ENCODE measurements at regions not wholly inside any gene's neighbourhood (a gene's known extent, or its start where the extent isn't known, plus 50 kb on each side); places are given as distances from the start of the nearest gene placed in this dataset.
"Not testable (repeated sequence)": the region's sequence is repeated elsewhere in the genome, so short reads cannot be mapped to it uniquely, and the experiment has no call there.

GRCh38 chr18:11489266-11489899, 120.0 kb upstream of the SLC35G4 start:
- no peak overlapping the region for H3K4me3 ChIP-seq (ENCODE audit: low read length)
- no peak for DNase-seq (ENCODE audit: low read depth)
- TF ChIP-seq CTCF (conservative IDR thresholded peaks at IDR 0.05; ENCODE audit: low read depth, low read length), result no peak

- peak; percentile 2 for TF ChIP-seq CTCF (conservative IDR thresholded peaks at IDR 0.05; ENCODE audit: low read depth, low read length)
- H3K4me3 ChIP-seq (ENCODE audit: low read length), result no peak overlapping the region
- DNase-seq (ENCODE audit: low read depth), result no peak
These were observed 121.2 kb upstream of the SLC35G4 start for GRCh38 chr18:11488175-11488574.

- no peak for TF ChIP-seq CTCF (conservative IDR thresholded peaks at IDR 0.05; ENCODE audit: low read depth, low read length)
- no peak for DNase-seq (ENCODE audit: low read depth)
- H3K4me3 ChIP-seq (ENCODE audit: low read length), result no peak overlapping the region
These were observed 122.0 kb upstream of the SLC35G4 start for GRCh38 chr18:11487390-11487789.

- no peak for DNase-seq (ENCODE audit: low read depth)
- no peak for TF ChIP-seq CTCF (conservative IDR thresholded peaks at IDR 0.05; ENCODE audit: low read depth, low read length)
- H3K4me3 ChIP-seq (ENCODE audit: low read length), result no peak overlapping the region
These were observed 127.1 kb upstream of the SLC35G4 start for GRCh38 chr18:11482271-11482670.

GRCh38 chr18:11480692-11481091, 128.7 kb upstream of the SLC35G4 start:
- no peak for DNase-seq (ENCODE audit: low read depth)
- TF ChIP-seq CTCF (conservative IDR thresholded peaks at IDR 0.05; ENCODE audit: low read depth, low read length), result no peak
- no peak overlapping the region for H3K4me3 ChIP-seq (ENCODE audit: low read length)

GRCh38 chr18:11479031-11479430, 130.4 kb upstream of the SLC35G4 start:
- DNase-seq (ENCODE audit: low read depth); H3K4me3 ChIP-seq (ENCODE audit: low read length): not testable (repeated sequence)

GRCh38 chr18:11470941-11471340, 138.5 kb upstream of the SLC35G4 start:
- no peak for TF ChIP-seq CTCF (conservative IDR thresholded peaks at IDR 0.05; ENCODE audit: low read depth, low read length)
- DNase-seq (ENCODE audit: low read depth), result no peak
- H3K4me3 ChIP-seq (ENCODE audit: low read length), result no peak overlapping the region

Data from retinal pigment epithelial cell (primary cell).